RPMI7951 (cell line): ENCODE measurements at regions not wholly inside any gene's neighbourhood (a gene's known extent, or its start where the extent isn't known, plus 50 kb on each side); places are given as distances from the start of the nearest gene placed in this dataset.
A peak's percentile ranks its signal among the peaks of the same experiment; 100 is the strongest.

Experiments
- DNase-seq: peaks from one replicate; pipeline ENCODE4 v3.0.0-alpha.2; 2012; ENCODE audit warnings: low read depth

- DNase-seq: no peak
These were observed 67.8 kb upstream of the PPP2R2D start for GRCh38 chr10:131833013-131833412.

GRCh38 chr10:131833446-131834080 is 67.2 kb upstream of the PPP2R2D start:
- no peak for DNase-seq

DNA sequence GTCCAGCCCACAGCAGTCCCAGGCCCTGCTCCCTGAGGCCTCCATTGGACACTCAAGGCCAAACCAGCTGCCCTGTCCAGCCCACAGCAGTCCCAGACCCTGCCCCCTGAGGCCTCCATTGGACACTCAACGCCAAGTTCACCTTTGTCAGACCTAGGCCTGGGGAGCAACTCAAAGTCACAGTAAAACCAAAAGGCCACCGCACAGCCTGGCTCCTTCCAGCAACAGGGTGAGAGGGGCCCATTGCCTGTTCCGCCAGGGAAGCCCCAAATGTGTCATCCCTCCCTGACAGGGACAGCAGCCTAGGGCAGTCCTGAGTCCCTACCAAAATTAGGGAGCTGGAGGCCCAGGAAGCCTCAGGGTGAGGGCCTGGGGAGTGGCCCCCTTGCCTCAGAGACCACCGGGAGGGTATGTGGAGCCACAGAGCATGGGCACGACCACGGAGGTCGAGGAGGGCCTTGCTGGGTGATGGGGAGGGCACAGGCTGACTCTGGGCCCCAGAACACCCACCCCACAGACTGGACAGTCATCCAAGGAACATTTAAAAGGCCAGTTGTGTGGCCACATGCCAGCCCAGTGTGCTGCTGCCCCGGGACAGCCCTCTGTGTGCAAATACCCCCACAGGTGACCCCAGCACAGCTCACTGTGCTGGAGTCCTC is 66.5 kb upstream of the PPP2R2D start:
- DNase-seq: no peak

DNA sequence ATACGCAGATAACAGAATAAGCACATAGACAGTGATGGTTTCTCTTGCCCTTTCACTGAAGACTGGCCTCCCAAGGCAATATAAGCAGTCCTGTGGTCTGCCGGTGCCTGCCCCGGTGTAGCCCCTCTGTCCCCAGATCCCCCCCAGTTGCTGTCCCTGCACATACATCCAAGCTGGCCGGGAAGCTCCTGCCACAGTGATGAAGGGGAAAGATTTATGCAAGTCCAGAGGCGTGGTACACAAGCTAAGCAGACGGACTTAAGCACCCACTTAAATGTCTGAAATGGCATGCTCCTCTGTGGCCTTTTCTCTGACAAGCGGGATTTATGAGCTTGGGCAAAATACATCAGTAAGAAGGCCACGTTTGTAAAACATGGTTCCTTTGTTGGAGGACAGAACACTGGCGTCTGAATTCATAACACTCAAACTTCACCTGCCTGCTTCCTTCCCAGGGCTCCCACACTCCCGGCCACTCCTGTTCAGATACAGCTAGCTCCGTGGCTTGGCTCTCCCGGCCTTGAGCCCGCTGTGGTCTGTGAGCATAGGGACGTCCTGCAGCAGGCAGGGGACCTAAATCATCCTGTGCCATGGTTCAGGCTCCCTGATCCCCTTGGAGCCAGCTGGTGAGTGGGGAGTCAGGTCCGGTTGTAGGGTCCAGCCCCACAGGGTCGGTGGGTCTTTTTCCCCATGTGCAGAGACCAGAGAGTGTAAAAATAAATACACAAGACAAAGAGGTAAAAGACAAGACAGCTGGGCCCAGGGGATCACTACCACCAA is 61.7 kb upstream of the PPP2R2D start:
- DNase-seq: no peak

DNA sequence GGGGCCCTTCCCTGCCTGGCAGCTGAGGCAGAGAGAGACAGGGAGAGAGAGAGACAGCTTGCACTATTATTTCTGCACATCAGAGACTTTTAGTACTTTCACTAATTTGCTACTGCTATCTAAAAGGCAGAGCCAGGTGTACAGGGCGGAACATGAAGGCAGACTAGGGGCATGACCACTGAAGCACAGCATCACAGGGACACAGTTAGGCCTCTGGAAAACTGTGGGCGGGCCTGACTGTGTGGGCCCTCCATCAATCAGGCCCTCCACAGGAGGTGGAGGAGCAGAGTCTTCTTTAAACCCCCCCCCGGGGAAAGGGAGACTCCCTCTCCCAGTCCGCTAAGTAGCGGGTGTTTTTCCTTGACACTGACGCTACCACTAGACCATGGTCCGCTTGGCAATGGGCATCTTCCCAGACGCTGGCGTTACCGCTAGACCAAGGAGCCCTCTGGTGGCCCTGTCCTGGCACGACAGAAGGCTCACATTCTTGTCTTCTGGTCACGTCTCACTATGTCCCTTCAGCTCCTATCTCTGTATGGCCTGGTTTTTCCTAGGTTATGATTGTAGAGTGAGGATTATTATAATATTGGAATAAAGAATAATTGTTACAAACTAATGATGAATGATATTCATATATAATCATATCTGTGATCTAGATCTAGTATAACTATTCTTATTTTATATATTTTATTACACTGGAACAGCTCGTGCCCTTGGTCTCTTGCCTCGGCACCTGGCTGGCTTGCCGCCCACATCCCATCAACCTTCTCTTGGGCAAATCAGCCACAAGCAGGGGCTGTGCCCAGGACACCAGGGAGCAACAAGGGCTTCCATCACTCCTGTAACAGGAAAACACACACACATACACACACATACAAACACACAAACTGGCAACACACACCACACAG is 60.7 kb upstream of the PPP2R2D start:
- peak; percentile 21 for DNase-seq

GRCh38 chr10:131840788-131841118 is 60.1 kb upstream of the PPP2R2D start:
- no peak for DNase-seq

DNA sequence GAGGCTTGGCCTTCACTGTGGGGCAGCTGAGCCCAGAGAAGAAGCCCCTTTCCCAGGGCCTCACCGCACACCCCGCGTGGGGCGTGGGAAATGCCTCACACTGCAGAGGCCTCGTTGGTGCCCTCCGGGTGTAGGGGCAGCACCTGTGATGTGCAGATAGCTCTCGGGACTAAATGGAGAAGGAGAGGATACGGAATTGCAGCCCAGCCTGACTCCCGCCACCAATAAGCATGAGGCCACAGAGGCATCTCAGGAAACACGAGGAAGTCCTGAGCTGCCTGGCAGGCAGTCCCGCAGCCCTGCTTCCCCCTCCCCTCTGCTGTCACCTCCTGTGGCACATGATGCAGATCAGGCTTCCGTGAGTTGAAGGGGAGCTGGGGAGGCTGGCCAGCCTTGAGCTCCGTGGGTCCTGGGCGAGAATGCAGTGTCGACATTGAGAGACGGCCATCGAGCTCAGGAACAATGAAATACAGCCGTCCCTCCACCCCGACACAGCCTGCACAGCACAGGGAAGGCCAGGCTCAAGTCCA is 59.6 kb upstream of the PPP2R2D start:
- no peak for DNase-seq

DNA sequence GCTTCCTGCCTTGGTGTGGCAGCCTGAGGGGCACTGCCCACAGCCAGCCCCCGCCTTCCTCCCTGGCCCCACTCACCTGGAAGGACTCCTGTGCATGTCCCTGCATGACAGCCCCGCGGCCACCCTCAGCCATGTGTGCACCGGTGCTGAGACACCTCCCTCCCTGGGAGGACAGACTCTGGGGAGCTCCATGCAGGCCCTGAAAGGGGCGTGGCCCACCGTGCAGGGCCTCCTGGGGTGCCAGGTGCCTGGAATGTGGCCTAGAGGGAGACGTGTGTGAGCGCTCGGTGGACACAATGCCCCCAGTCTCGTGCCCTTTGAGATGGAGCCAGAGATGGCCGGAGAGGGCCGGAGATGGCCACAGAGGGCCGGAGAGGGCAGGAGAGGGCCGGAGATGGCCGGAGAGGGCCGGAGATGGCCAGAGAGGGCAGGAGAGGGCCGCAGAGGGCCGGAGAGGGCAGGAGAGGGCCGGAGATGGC is 59.1 kb upstream of the PPP2R2D start:
- no peak for DNase-seq

GRCh38 chr10:131842351-131843088 is 58.3 kb upstream of the PPP2R2D start:
- DNase-seq: no peak

DNA sequence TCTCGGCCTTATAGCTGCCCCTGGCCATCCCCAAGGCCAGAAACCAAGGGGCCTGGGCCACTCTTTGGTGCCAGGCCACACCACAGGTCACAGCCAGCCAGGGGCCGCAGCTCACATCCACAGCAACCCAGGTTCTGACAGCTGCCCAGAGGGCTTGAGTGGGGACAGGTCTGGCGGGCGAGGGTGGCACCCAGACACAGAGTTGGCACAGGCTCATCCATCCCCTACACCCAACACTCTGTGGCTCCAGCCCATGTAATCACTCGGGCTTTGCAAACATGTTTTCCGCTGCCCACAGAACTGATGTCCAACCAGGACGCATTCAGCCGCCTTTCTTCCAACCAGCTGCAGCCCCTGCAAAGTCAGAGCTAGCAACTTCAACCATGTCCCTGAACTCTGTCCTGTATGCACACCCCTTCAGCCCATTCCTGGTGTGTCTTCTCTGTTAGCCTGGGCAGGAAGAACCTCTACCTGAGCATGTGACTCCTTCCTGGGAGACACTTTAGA is 57.7 kb upstream of the PPP2R2D start:
- DNase-seq: no peak

GRCh38 chr10:131843881-131844284 is 56.9 kb upstream of the PPP2R2D start:
- no peak for DNase-seq

DNA sequence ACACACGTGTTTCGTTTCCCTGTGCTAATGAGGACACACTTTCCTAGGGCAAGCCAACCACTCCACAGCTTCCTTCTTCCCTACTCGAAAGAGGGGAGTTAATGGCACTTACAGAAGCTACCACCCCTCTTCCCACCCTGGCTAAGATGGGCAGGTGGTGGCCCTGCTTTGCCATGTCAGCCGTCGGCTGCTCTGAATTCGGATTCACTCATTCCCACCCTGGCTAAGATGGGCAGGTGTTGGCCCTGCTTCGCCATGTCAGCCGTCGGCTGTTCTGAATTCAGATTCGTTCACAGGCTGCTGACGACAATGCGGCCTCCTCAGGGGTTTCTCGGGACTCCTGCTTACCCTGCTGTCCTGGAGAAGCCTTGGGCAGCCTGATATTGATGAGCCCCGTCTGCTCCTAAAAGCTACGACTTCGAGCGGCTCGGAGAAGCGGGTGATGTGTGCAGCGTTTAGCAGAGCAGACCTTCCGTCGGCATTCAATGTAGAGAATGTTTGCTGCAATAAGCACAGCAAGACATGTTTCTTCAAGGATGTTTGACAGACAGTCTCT is 56.2 kb upstream of the PPP2R2D start:
- no peak for DNase-seq

DNA sequence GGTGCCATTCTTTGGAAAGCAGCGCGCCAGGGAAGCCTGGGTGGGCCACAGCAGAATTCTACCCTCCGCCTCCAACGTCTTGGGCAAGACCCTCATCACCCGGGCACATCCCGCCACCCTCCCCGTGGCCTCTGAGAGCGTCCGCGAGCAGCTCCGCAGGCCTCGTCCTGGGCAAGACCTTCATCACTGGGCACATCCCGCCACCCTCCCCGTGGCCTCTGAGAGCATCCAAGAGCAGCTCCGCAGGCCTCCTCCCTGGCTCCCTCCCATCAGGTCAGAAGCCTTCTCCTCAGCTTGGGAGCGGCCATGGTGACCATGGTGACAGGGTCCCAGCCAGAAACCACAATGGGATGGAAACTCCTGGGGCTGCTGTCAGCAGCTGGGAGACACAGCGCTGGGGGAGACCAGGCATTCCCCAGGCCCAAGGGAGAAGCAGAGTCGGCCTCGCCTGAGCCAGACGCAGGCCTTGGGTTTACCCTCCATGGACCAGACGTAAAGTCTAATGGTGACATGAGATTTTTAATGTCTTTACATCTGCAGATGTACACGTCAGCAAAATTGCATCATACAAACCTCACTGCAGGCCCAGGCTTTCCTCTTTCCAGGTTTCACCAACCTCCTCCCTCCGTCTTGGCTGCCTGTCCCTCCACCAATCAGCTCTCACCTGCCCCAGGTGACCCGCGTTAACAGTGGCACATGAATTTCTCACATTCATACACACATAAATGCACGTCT is 55.1 kb upstream of the PPP2R2D start:
- no peak for DNase-seq

DNA sequence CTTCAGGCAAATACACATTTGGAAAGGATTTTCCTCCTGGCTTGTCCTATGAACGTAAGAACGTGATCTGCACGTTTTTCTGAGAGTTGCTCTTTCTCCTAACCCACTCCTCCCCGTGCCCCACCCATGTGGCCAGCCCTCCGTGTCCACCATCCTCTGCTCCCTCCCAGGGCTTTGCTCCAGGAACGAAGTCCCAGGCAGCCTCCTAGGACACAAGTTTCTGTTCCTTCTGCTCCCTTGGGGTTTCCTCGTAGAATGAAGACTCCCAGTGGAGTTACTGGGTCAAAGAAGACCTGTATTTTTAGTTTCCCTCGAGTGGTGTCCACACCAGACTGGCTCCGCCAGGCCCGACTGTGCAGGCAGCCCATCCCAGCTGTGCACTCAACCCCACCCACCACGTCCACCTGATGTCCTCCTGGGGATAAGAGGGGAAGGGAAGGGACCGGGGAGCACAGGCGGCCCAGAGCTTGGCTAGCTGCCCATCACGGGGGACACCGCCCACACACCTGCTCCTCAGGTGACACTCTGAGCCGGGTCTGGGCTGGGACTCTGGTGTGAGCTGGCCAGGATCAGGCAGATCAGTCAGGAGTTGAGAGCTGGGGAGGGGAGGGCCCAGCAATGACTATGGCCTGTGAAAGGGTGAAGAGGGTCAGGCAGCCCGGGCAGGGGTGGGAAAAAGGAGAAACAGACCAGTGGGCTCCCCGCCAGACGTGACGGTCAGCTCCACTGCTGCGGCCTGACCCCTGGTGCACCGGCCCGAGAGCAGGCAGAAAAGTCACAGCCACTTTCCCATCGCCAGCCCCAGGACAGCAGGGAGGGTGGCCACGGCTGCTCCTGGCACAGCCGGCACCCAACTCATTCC is 54.3 kb upstream of the PPP2R2D start:
- no peak for DNase-seq

- DNase-seq: no peak
These were observed 53.5 kb upstream of the PPP2R2D start for GRCh38 chr10:131847241-131847783.

GRCh38 chr10:131848296-131848695 is 52.5 kb upstream of the PPP2R2D start:
- no peak for DNase-seq

- DNase-seq: no peak
These were observed 51.8 kb upstream of the PPP2R2D start for GRCh38 chr10:131848741-131849590.
